HEK293T (cell line): ENCODE measurements at regions not wholly inside any gene's neighbourhood (a gene's known extent, or its start where the extent isn't known, plus 50 kb on each side); places are given as distances from the start of the nearest gene placed in this dataset.

ENCODE experiments used
- ARNT ChIP-seq: fragments of 450-650 bp; IDR thresholded peaks from 2 replicates; pipeline ENCODE4 v1.6.1; 2017; ENCODE audit warnings: mild to moderate bottlenecking
- BHLHE40 ChIP-seq: fragments of 450-650 bp; IDR thresholded peaks from 2 replicates; pipeline ENCODE4 v1.6.1; 2016; ENCODE audit warnings: mild to moderate bottlenecking, moderate library complexity, borderline replicate concordance
- ELF4 ChIP-seq: fragments of 450-650 bp; IDR thresholded peaks from 2 replicates; pipeline ENCODE4 v1.6.1; 2017; ENCODE audit warnings: antibody characterized with exemption
- FOXK2 ChIP-seq: fragments of 450-650 bp; IDR thresholded peaks from 2 replicates; pipeline ENCODE4 v1.6.1; 2016; ENCODE audit warnings: mild to moderate bottlenecking
- FOXM1 ChIP-seq: fragments of 450-650 bp; IDR thresholded peaks from 2 replicates; pipeline ENCODE4 v1.6.1; 2017; ENCODE audit warnings: mild to moderate bottlenecking, borderline replicate concordance
- HDGF ChIP-seq: fragments of 450-650 bp; IDR thresholded peaks from 2 replicates; pipeline ENCODE4 v1.6.1; 2017; ENCODE audit warnings: antibody characterized with exemption, borderline replicate concordance
- NFRKB ChIP-seq: fragments of 450-650 bp; IDR thresholded peaks from 2 replicates; pipeline ENCODE4 v1.6.1; 2016; ENCODE audit warnings: mild to moderate bottlenecking, moderate library complexity
- SUZ12 ChIP-seq: fragments of 450-650 bp; IDR thresholded peaks from 2 replicates; pipeline ENCODE4 v1.6.1; 2016; ENCODE audit warnings: mild to moderate bottlenecking
- TARDBP ChIP-seq: fragments of 450-650 bp; IDR thresholded peaks from 2 replicates; pipeline ENCODE4 v1.6.1; 2016
- TF ChIP-seq, protein P1 (sequence below): fragments of 450-650 bp; IDR thresholded peaks from 2 replicates; pipeline ENCODE4 v1.6.1; 2016

DNA sequence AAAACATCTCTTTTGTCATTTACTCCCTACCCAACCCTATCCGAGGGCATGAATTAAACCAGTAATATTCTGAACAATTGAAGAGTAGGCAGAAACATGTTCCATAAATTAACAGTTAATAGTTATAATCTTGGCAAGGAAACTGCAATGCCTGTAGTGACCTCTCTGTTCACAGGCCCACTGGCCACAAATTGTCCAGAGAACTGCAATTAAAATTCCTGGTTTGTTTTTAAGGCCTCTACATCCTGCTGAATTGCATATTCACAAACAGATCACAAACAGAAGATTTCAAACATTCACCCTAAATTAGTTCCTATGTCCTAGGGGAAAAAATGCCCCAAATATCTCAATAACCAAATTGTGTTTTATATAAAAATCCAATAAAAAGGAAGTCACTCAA is 143.2 kb upstream of the TRPC6 start:
- TF ChIP-seq TARDBP (no peak), ARNT (no peak), FOXK2 (no peak), NFRKB (no peak), BHLHE40 (no peak), FOXM1 (no peak), SUZ12 (no peak), HDGF (no peak), ELF4 (no peak)
- TF ChIP-seq, protein P1, sequence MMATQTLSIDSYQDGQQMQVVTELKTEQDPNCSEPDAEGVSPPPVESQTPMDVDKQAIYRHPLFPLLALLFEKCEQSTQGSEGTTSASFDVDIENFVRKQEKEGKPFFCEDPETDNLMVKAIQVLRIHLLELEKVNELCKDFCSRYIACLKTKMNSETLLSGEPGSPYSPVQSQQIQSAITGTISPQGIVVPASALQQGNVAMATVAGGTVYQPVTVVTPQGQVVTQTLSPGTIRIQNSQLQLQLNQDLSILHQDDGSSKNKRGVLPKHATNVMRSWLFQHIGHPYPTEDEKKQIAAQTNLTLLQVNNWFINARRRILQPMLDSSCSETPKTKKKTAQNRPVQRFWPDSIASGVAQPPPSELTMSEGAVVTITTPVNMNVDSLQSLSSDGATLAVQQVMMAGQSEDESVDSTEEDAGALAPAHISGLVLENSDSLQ: no peak
